ENCODE measurements at regions not wholly inside any gene's neighbourhood (a gene's known extent, or its start where the extent isn't known, plus 50 kb on each side); places are given as distances from the start of the nearest gene placed in this dataset.

DNA sequence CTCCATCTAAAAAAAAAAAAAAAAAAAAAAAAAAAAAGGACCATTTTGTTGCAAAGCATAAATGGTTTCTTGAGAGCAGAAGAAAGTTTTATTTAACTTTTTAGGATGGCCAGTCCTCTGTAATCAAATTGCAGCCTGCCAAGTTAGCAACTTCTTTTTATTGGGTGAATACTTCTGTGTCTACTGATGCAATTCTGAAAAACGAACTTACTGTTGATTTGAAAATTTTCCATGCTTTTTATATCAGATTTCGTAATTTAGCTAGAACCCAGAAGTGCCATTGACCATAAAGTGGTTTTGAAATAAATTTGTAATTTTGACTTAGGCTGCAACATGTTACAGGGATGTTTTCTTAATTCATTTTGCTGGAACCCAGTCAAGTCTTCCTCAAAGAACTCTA lies 269.1 kb upstream of the ACTBL2 start:
- TF ChIP-seq, protein P1, sequence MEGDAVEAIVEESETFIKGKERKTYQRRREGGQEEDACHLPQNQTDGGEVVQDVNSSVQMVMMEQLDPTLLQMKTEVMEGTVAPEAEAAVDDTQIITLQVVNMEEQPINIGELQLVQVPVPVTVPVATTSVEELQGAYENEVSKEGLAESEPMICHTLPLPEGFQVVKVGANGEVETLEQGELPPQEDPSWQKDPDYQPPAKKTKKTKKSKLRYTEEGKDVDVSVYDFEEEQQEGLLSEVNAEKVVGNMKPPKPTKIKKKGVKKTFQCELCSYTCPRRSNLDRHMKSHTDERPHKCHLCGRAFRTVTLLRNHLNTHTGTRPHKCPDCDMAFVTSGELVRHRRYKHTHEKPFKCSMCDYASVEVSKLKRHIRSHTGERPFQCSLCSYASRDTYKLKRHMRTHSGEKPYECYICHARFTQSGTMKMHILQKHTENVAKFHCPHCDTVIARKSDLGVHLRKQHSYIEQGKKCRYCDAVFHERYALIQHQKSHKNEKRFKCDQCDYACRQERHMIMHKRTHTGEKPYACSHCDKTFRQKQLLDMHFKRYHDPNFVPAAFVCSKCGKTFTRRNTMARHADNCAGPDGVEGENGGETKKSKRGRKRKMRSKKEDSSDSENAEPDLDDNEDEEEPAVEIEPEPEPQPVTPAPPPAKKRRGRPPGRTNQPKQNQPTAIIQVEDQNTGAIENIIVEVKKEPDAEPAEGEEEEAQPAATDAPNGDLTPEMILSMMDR (IDR thresholded peaks at IDR 0.05; ENCODE audit: low read depth, low read length), result no peak
- TF ChIP-seq POLR2A (IDR thresholded peaks at IDR 0.05; ENCODE audit: extremely low read depth, insufficient read length), result no peak
